HG03432 (cell line): ENCODE measurements at regions not wholly inside any gene's neighbourhood (a gene's known extent, or its start where the extent isn't known, plus 50 kb on each side); places are given as distances from the start of the nearest gene placed in this dataset.

ENCODE experiments used
- ATAC-seq: cut with Tn5 transposase; IDR thresholded peaks from one replicate; pipeline ENCODE4 v1.9.1; 2021; ENCODE audit warnings: mild to moderate bottlenecking, moderate library complexity; ENCODE audit not compliant: unreplicated experiment

DNA sequence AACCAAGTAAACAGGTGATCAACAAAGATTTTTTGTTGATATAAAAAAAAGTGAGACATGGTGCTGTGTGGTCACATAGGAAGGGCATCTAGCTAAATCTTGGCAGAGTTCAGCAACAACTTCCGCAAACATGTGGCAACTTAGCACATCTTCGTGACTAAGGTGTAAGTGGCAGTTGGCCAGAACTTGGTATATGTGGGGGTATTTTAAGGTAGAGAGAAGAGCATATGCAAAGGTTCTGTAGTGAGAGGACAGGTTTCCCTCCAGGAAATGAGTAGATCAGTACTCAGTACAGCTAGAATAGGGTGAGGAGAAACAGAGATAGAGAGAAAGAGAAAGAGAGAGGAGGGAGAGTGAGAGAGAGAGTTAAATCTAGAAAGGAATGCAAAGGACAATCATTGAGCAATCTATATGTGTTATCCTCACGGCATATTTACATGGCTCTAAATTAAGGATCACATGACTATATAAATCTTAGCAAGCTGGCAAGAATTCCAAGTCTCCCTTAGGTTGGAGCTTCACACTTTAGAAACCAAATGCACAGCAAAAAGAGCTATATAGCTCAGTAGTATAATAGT lies 227.7 kb upstream of the HMGA2 start:
- ATAC-seq: no peak

- no peak for ATAC-seq
Measured at GRCh38 chr12:65597527-65597926, 226.8 kb upstream of the HMGA2 start.

GRCh38 chr12:65598688-65599087 lies 225.6 kb upstream of the HMGA2 start:
- no peak for ATAC-seq

- no peak for ATAC-seq
Measured at GRCh38 chr12:65602253-65602609, 222.1 kb upstream of the HMGA2 start.

DNA sequence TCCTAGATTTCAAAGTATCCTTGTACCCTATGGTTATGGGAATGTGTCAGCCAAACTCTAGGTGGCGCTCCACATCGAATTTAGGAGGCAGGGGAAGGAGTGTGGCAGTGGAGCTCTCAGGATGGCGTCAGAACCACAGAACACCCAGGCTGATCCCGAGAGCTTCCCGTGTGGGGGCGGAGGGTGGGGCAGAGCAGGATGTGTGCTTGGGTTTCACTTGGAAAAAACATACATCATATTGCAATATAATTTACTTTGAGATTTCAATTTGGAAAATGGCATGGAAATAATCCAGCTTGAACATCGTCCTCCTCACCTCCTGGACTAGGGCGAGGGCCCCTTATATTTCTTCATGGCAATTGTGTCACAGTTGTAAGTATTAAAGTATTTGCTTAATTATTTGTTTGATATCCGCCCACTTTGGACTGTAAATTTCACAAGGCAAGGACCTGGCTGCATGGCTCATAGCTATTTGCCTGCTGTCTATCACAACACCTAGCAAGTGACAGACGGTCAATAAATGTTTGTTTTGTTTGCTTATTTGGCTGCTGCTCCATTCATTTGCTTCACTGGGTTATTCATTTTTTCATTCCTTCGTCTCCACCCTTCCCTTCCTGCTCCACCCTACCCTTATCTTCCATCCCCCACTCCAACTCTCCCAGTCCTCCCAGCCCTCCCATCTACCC lies 221.5 kb upstream of the HMGA2 start:
- no peak for ATAC-seq

DNA sequence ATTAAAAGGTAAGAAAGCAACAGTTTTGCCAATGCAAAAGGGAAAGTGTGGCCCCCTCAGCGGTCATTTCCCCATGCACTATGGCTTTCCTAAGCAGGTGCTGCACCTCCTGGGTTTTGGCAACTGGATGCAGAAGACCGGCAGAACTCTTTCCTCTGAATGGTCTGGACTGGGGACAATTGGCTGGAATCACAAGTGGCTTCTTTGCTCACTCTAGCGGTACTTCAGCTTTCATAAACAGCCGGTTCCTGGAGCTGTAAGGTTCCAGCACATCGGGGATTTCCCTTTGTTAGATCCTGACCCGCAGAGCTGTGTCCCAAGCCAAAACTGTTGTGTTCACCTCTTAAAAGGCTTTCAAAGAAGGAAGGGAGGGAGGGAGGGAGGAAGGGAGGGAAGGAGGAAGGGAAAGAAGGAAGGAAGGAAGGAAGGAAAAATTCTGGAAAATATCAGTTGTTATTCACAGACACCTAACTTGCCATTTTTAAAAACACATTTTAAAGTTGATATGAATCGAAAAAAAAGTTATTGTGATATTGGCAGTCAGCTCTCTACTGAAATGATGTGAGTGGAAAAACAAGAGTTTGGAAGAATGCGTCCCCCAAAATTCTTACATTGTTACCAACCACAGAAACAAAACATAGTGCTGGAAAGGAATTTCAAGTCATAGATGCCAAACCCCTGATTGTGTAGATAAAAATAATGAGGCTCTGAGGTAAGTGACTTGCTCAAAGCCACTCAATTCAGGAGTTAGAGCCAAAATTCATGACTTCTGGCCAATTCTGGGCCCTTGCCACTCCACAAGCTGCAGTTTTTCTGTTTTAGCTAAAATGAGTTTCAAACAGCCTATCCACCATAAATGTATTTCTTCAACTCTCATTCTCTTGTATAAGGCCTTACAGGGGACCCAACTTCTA lies 220.6 kb upstream of the HMGA2 start:
- no peak for ATAC-seq

GRCh38 chr12:65605019-65605418 lies 219.3 kb upstream of the HMGA2 start:
- ATAC-seq: no peak

DNA sequence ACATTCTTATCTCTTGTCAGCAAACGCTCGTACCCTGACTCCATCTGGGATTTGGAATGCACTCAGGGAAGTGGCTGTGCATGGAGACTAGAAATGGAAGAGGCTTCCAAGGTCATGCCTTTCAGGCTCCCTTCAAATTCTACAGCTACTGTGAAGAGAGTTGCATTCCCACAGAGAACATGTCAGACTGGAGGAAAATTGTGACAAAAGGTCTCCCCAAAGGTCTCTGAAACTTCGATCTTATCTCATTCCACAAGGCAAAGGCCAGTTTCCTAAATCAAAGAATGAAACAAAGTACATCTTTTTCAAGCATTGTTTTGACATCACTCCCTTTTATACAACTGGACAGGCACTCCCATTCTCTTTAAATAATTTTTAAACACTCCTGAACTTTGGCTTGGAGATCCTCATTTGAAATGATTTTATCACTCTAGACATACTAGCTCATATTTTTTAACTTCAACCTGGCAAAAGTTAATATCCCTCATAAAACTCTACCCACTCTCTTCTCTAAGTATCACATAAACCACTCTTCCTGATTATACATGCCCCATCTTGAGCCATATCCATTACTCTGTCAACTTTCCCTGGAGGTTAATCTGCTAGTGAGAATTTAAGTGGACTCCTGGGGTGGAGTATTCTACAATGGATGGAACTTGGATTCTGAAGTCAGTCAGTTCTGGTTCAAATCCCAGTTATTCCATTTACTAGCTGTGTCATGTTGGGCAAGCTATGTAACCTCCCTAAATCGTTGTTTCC lies 218.1 kb upstream of the HMGA2 start:
- no peak for ATAC-seq

- ATAC-seq: no peak
Measured at GRCh38 chr12:65607401-65607841, 216.9 kb upstream of the HMGA2 start.

- ATAC-seq: no peak
Measured at GRCh38 chr12:65608319-65608916, 215.9 kb upstream of the HMGA2 start.

DNA sequence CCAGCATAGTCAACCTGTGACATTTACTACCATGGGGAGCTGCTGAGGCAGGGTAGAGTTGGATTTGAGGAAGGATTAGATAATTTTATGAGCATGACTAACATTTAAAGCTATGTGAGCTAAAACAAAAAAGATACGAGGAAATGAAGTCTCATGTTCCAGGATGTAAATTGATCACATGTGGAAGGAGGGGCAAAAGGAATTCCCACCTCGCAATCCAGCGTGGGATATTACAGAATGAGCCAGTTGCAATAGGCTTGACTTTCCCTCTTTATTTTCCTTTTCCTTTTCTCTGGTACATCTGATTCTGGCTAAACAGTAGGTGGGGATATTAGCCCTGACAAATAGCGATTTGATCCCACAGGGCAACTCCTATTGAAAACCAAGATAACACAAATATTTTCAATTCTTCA lies 214.9 kb upstream of the HMGA2 start:
- ATAC-seq: no peak

GRCh38 chr12:65611396-65611795 lies 212.9 kb upstream of the HMGA2 start:
- ATAC-seq: no peak

- no peak for ATAC-seq
Measured at GRCh38 chr12:65612440-65612839, 211.8 kb upstream of the HMGA2 start.

GRCh38 chr12:65613692-65614091 lies 210.6 kb upstream of the HMGA2 start:
- no peak for ATAC-seq

GRCh38 chr12:65614259-65614889 lies 209.9 kb upstream of the HMGA2 start:
- ATAC-seq: no peak

GRCh38 chr12:65615118-65615517 lies 209.2 kb upstream of the HMGA2 start:
- ATAC-seq: no peak

DNA sequence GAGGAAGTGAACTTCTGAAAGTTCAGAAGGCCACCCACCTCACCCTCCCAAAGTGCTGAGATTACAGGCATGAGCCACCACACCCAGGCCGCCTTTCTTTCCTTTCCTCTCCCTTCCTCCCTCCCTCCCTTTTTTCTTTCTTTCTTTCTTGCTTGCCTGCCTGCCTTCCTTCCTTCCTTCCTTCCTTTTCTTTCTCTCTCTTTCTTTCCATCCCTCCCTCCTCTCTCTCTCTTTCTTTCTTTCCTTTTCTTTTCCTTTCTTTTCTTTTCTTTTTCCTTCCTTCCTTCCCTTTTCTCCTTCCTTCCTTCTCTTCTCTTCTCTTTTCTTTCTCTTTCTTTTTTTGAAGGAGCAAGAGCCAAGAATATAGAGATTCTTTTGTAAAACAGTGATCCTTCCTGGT lies 208.3 kb upstream of the HMGA2 start:
- no peak for ATAC-seq

DNA sequence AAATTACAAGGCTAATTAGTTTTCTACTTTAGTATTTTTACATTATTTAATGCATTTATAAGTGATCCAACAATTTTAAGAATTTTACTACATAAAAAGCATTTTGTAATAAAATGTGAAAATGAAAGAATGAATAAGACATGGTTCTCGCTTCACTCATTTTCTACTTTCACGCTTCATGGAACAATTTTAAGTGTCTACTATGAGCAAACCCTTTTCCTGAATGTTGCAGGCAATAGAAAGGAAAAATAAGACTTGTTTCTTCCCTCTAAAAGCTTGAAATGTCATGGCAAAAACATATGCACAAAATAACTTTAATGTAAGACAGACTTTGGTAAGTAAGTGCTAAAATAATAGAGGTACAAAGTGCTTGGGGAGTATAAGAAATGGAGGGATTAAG lies 205.7 kb upstream of the HMGA2 start:
- ATAC-seq: no peak

DNA sequence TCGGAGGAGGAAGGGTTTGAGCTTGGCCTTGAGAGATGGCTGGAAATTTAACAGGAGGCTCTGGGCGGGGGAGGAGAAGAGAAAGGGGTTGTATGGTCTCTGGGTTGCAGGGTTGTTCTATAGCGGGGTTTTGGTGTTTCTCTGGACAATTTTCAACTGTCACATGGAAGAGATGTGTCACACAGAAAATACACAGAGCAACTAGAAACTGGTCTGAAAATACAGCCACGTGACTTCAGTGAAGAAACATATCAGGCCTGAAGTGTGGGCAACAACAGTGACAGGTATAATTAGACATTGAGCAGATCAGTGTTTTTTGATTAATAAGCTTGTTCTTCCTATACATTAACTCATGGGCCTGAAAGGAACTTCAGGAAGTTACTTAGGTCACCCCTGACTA lies 205.3 kb upstream of the HMGA2 start:
- no peak for ATAC-seq

GRCh38 chr12:65620046-65620445 lies 204.2 kb upstream of the HMGA2 start:
- no peak for ATAC-seq
